Activated T-cell treated with anti-CD3 and anti-CD28 coated beads, Interleukin-2, amount 50 U/mL, for 48 hours (primary cell): ENCODE measurements at regions not wholly inside any gene's neighbourhood (a gene's known extent, or its start where the extent isn't known, plus 50 kb on each side); places are given as distances from the start of the nearest gene placed in this dataset.

ENCODE experiments used
- DNase-seq, 2 experiments: peaks; one replicate each; pipeline ENCODE4 v3.0.0-alpha.2; 2020

GRCh38 chr12:127297327-127297726 lies 969.6 kb upstream of the TMEM132C start:
- DNase-seq, result no peak

GRCh38 chr12:127300075-127300474 lies 966.9 kb upstream of the TMEM132C start:
- DNase-seq, result no peak

- DNase-seq, result no peak
Measured at GRCh38 chr12:127300753-127301152, 966.2 kb upstream of the TMEM132C start.

- no peak for DNase-seq
Measured at GRCh38 chr12:127301876-127302275, 965.1 kb upstream of the TMEM132C start.

- no peak for DNase-seq
Measured at GRCh38 chr12:127304751-127305725, 961.9 kb upstream of the TMEM132C start.

- DNase-seq, result no peak
Measured at GRCh38 chr12:127306604-127307215, 960.3 kb upstream of the TMEM132C start.

- DNase-seq, result no peak
Measured at GRCh38 chr12:127307528-127307927, 959.4 kb upstream of the TMEM132C start.

GRCh38 chr12:127308148-127308547 lies 958.8 kb upstream of the TMEM132C start:
- DNase-seq, result no peak

GRCh38 chr12:127310548-127310947 lies 956.4 kb upstream of the TMEM132C start:
- DNase-seq, result no peak

GRCh38 chr12:127311720-127312364 lies 955.1 kb upstream of the TMEM132C start:
- no peak for DNase-seq

GRCh38 chr12:127324681-127325080 lies 942.3 kb upstream of the TMEM132C start:
- DNase-seq, result no peak

- no peak for DNase-seq
Measured at GRCh38 chr12:127327986-127328385, 939.0 kb upstream of the TMEM132C start.

GRCh38 chr12:127328867-127329266 lies 938.1 kb upstream of the TMEM132C start:
- no peak for DNase-seq

GRCh38 chr12:127334365-127334764 lies 932.6 kb upstream of the TMEM132C start:
- DNase-seq, result no peak

GRCh38 chr12:127334912-127335644 lies 931.9 kb upstream of the TMEM132C start:
- no peak for DNase-seq

- no peak for DNase-seq
Measured at GRCh38 chr12:127336416-127336815, 930.6 kb upstream of the TMEM132C start.

GRCh38 chr12:127339065-127339464 lies 927.9 kb upstream of the TMEM132C start:
- DNase-seq, result no peak

- no peak for DNase-seq
Measured at GRCh38 chr12:127340381-127340780, 926.6 kb upstream of the TMEM132C start.

- no peak for DNase-seq
Measured at GRCh38 chr12:127342861-127343260, 924.1 kb upstream of the TMEM132C start.

GRCh38 chr12:127343940-127344339 lies 923.0 kb upstream of the TMEM132C start:
- DNase-seq, result no peak

- no peak for DNase-seq
Measured at GRCh38 chr12:127351481-127352010, 915.4 kb upstream of the TMEM132C start.

GRCh38 chr12:127355061-127355841 lies 911.7 kb upstream of the TMEM132C start:
- no peak for DNase-seq
